ENCODE measurements at regions not wholly inside any gene's neighbourhood (a gene's known extent, or its start where the extent isn't known, plus 50 kb on each side); places are given as distances from the start of the nearest gene placed in this dataset.
"Not testable (repeated sequence)": the region's sequence is repeated elsewhere in the genome, so short reads cannot be mapped to it uniquely, and the experiment has no call there.

GRCh38 chr2:121137571-121137970, 147.4 kb downstream of the TFCP2L1 start:
- ATAC-seq (no peak), DNase-seq (no peak)
- intact Hi-C loops (cut with micrococcal nuclease) = no loop called here

- DNase-seq (no peak), ATAC-seq (no peak)
- intact Hi-C loops (cut with micrococcal nuclease) = no loop called here
Measured at GRCh38 chr2:121140734-121141133, 144.3 kb downstream of the TFCP2L1 start.

GRCh38 chr2:121142452-121142851, 142.6 kb downstream of the TFCP2L1 start:
- ATAC-seq (no peak), DNase-seq (no peak)
- intact Hi-C loops (cut with micrococcal nuclease) = no loop called here

GRCh38 chr2:121144111-121144510, 140.9 kb downstream of the TFCP2L1 start:
- no peak for ATAC-seq
- intact Hi-C loops (cut with micrococcal nuclease) = no loop called here
- no peak for DNase-seq

- ATAC-seq (peak; percentile 84), DNase-seq (no peak)
- intact Hi-C loops (cut with micrococcal nuclease) = no loop called here
Measured at GRCh38 chr2:121146630-121147029, 138.4 kb downstream of the TFCP2L1 start.

- no peak for DNase-seq
- intact Hi-C loops (cut with micrococcal nuclease) = no loop called here
- ATAC-seq = no peak
Measured at GRCh38 chr2:121147766-121148165, 137.2 kb downstream of the TFCP2L1 start.

GRCh38 chr2:121148481-121148880, 136.5 kb downstream of the TFCP2L1 start:
- no peak for ATAC-seq
- intact Hi-C loops (cut with micrococcal nuclease) = no loop called here
- DNase-seq = no peak

- ATAC-seq (peak; percentile 66), DNase-seq (peak; percentile 52)
- intact Hi-C loops (cut with micrococcal nuclease) = no loop called here
Measured at GRCh38 chr2:121149384-121149783, 135.6 kb downstream of the TFCP2L1 start.

- peak; percentile 29 for ATAC-seq
Measured at GRCh38 chr2:121150126-121150525, 134.9 kb downstream of the TFCP2L1 start.

GRCh38 chr2:121150713-121151112, 134.3 kb downstream of the TFCP2L1 start:
- intact Hi-C loops (cut with micrococcal nuclease) = no loop called here
- no peak for DNase-seq
- ATAC-seq = no peak

More at GRCh38 chr2:121150126-121150525, 134.9 kb downstream of the TFCP2L1 start:
- intact Hi-C loops (cut with micrococcal nuclease) = no loop called here
- DNase-seq = no peak

GRCh38 chr2:121151311-121152109, 133.5 kb downstream of the TFCP2L1 start:
- no peak for ATAC-seq
- DNase-seq = no peak

GRCh38 chr2:121152861-121153260, 132.1 kb downstream of the TFCP2L1 start:
- intact Hi-C loops (cut with micrococcal nuclease) = no loop called here
- ATAC-seq = no peak
- no peak for DNase-seq

More at GRCh38 chr2:121151311-121152109, 133.5 kb downstream of the TFCP2L1 start:
- intact Hi-C loops (cut with micrococcal nuclease) = no loop called here

GRCh38 chr2:121153516-121153915, 131.5 kb downstream of the TFCP2L1 start:
- DNase-seq = no peak
- intact Hi-C loops (cut with micrococcal nuclease) = no loop called here
- ATAC-seq = no peak

GRCh38 chr2:121155502-121156056, 129.4 kb downstream of the TFCP2L1 start:
- intact Hi-C loops (cut with micrococcal nuclease) = no loop called here
- peak; percentile 17 for ATAC-seq
- no peak for DNase-seq

- DNase-seq; intact Hi-C loops (cut with micrococcal nuclease); ATAC-seq: not testable (repeated sequence)
Measured at GRCh38 chr2:121157481-121157880, 127.5 kb downstream of the TFCP2L1 start.

- DNase-seq (no peak), ATAC-seq (no peak)
- intact Hi-C loops (cut with micrococcal nuclease) = no loop called here
Measured at GRCh38 chr2:121159291-121160071, 125.5 kb downstream of the TFCP2L1 start.

GRCh38 chr2:121160366-121160765, 124.6 kb downstream of the TFCP2L1 start:
- DNase-seq = no peak
- ATAC-seq = no peak

GRCh38 chr2:121161272-121161671, 123.7 kb downstream of the TFCP2L1 start:
- DNase-seq = no peak
- intact Hi-C loops (cut with micrococcal nuclease) = no loop called here
- ATAC-seq = no peak

More at GRCh38 chr2:121160366-121160765, 124.6 kb downstream of the TFCP2L1 start:
- intact Hi-C loops (cut with micrococcal nuclease) = no loop called here

- intact Hi-C loops (cut with micrococcal nuclease) = no loop called here
- no peak for DNase-seq
Measured at GRCh38 chr2:121162893-121163292, 122.1 kb downstream of the TFCP2L1 start.

GRCh38 chr2:121164042-121164441, 121.0 kb downstream of the TFCP2L1 start:
- intact Hi-C loops (cut with micrococcal nuclease) = no loop called here
- ATAC-seq (no peak), DNase-seq (no peak)

More at GRCh38 chr2:121162893-121163292, 122.1 kb downstream of the TFCP2L1 start:
- no peak for ATAC-seq
